Muscle layer of colon (tissue), 2 donors: ENCODE measurements at regions not wholly inside any gene's neighbourhood (a gene's known extent, or its start where the extent isn't known, plus 50 kb on each side); places are given as distances from the start of the nearest gene placed in this dataset.
"Not testable (repeated sequence)": the region's sequence is repeated elsewhere in the genome, so short reads cannot be mapped to it uniquely, and the experiment has no call there.

Source experiments
- H3K27ac ChIP-seq: one replicate; pipeline ENCODE4 v1.7.0; 2013; ENCODE audit warnings: low read depth, mild to moderate bottlenecking, low read length, moderate library complexity
- H3K27me3 ChIP-seq, 2 donors: one replicate each; pipeline ENCODE4 v1.7.0; 2013; ENCODE audit warnings: low read length in 2 of 2, mild to moderate bottlenecking in 2 of 2; ENCODE audit not compliant: insufficient read depth in 2 of 2, control insufficient read depth in 1 of 2
- H3K36me3 ChIP-seq: one replicate; pipeline ENCODE4 v1.7.0; 2013; ENCODE audit warnings: mild to moderate bottlenecking, low read length; ENCODE audit not compliant: insufficient read depth
- H3K4me1 ChIP-seq: one replicate; pipeline ENCODE4 v1.7.0; 2013; ENCODE audit warnings: mild to moderate bottlenecking, low read length; ENCODE audit not compliant: insufficient read depth
- H3K4me3 ChIP-seq, 2 donors: one replicate each; pipeline ENCODE4 v1.7.0; 2013; ENCODE audit warnings: low read length in 2 of 2, low read depth in 1 of 2, mild to moderate bottlenecking in 1 of 2, moderate library complexity in 1 of 2
- H3K9ac ChIP-seq: one replicate; pipeline ENCODE4 v1.7.0; 2013; ENCODE audit warnings: low read length
- H3K9me3 ChIP-seq: one replicate; pipeline ENCODE4 v1.7.0; 2013; ENCODE audit warnings: mild to moderate bottlenecking, low read length
- donor health status: abdominal sarcoma.
- donor health status: Adenocarcinoma of cecum.

GRCh38 chr13:30520571-30520970 lies 54.8 kb upstream of the HMGB1 start:
- Histone ChIP-seq H3K9ac (no peak overlapping the region), H3K4me1 (no peaks in the 10 kb centered on the region), H3K9me3 (no peaks in the 10 kb centered on the region), H3K4me3 (no peak overlapping the region), H3K27ac (no peak overlapping the region), H3K36me3 (no peaks in the 10 kb centered on the region), H3K27me3 (no peaks in the 10 kb centered on the region)

- H3K4me3 ChIP-seq, result no peak overlapping the region
- H3K9me3 ChIP-seq, result no peaks in the 10 kb centered on the region
- no peaks in the 10 kb centered on the region for H3K27me3 ChIP-seq
- no peak overlapping the region for H3K27ac ChIP-seq
- H3K4me1 ChIP-seq, result no peaks in the 10 kb centered on the region
- no peaks in the 10 kb centered on the region for H3K36me3 ChIP-seq
- H3K9ac ChIP-seq, result no peak overlapping the region
Observed at GRCh38 chr13:30523211-30523610, 57.5 kb upstream of the HMGB1 start.

- not testable (repeated sequence) for H3K9me3 ChIP-seq, H3K4me3 ChIP-seq, H3K27me3 ChIP-seq, H3K27ac ChIP-seq, H3K4me1 ChIP-seq, H3K36me3 ChIP-seq, H3K9ac ChIP-seq
Observed at GRCh38 chr13:30523817-30524216, 58.1 kb upstream of the HMGB1 start.

- H3K27me3 ChIP-seq, H3K4me1 ChIP-seq, H3K27ac ChIP-seq, H3K9ac ChIP-seq, H3K36me3 ChIP-seq, H3K9me3 ChIP-seq, H3K4me3 ChIP-seq: not testable (repeated sequence)
Observed at GRCh38 chr13:30525212-30525611, 59.5 kb upstream of the HMGB1 start.

- Histone ChIP-seq H3K9ac (no peak overlapping the region), H3K9me3 (no peaks in the 10 kb centered on the region), H3K4me3 (peak overlapping the region in 1 of 2 donors; percentile 38), H3K4me1 (no peaks in the 10 kb centered on the region), H3K27me3 (no peaks in the 10 kb centered on the region), H3K27ac (no peak overlapping the region), H3K36me3 (no peaks in the 10 kb centered on the region)
Observed at GRCh38 chr13:30526612-30527495, 61.1 kb upstream of the HMGB1 start.

GRCh38 chr13:30529085-30529834 lies 63.5 kb upstream of the HMGB1 start:
- Histone ChIP-seq H3K27me3 (no peaks in the 10 kb centered on the region), H3K27ac (no peak overlapping the region)

GRCh38 chr13:30535046-30535445 lies 69.3 kb upstream of the HMGB1 start:
- no peaks in the 10 kb centered on the region for H3K27me3 ChIP-seq
- no peaks in the 10 kb centered on the region for H3K36me3 ChIP-seq
- H3K9ac ChIP-seq, result no peak overlapping the region
- no peaks in the 10 kb centered on the region for H3K9me3 ChIP-seq
- H3K4me3 ChIP-seq, result no peak overlapping the region
- H3K4me1 ChIP-seq, result no peaks in the 10 kb centered on the region
- H3K27ac ChIP-seq, result no peak overlapping the region

More at GRCh38 chr13:30529085-30529834, 63.5 kb upstream of the HMGB1 start:
- no peak overlapping the region for H3K9ac ChIP-seq
- H3K9me3 ChIP-seq, result no peaks in the 10 kb centered on the region
- no peak overlapping the region for H3K4me3 ChIP-seq
- H3K4me1 ChIP-seq, result no peaks in the 10 kb centered on the region
- H3K36me3 ChIP-seq, result no peaks in the 10 kb centered on the region

- H3K9me3 ChIP-seq, result no peaks in the 10 kb centered on the region
- H3K27me3 ChIP-seq, result no peaks in the 10 kb centered on the region
- H3K9ac ChIP-seq, result no peak overlapping the region
- no peaks in the 10 kb centered on the region for H3K4me1 ChIP-seq
- no peak overlapping the region for H3K4me3 ChIP-seq
- H3K27ac ChIP-seq, result no peak overlapping the region
- no peaks in the 10 kb centered on the region for H3K36me3 ChIP-seq
Observed at GRCh38 chr13:30545320-30545719, 72.4 kb upstream of the USPL1 start.

GRCh38 chr13:30548046-30548445 lies 69.7 kb upstream of the USPL1 start:
- H3K36me3 ChIP-seq, H3K27ac ChIP-seq, H3K4me1 ChIP-seq, H3K9ac ChIP-seq, H3K9me3 ChIP-seq, H3K27me3 ChIP-seq, H3K4me3 ChIP-seq: not testable (repeated sequence)

- Histone ChIP-seq H3K9me3 (no peaks in the 10 kb centered on the region), H3K9ac (no peak overlapping the region), H3K4me3 (no peak overlapping the region), H3K36me3 (no peaks in the 10 kb centered on the region), H3K27ac (no peak overlapping the region), H3K4me1 (no peaks in the 10 kb centered on the region), H3K27me3 (no peaks in the 10 kb centered on the region)
Observed at GRCh38 chr13:30551189-30551588, 66.5 kb upstream of the USPL1 start.

GRCh38 chr13:30552567-30552966 lies 65.2 kb upstream of the USPL1 start:
- Histone ChIP-seq H3K9ac (no peak overlapping the region), H3K36me3 (no peaks in the 10 kb centered on the region), H3K4me3 (no peak overlapping the region), H3K27ac (no peak overlapping the region), H3K9me3 (no peaks in the 10 kb centered on the region), H3K4me1 (no peaks in the 10 kb centered on the region), H3K27me3 (no peaks in the 10 kb centered on the region)
